ENCODE measurements at regions not wholly inside any gene's neighbourhood (a gene's known extent, or its start where the extent isn't known, plus 50 kb on each side); places are given as distances from the start of the nearest gene placed in this dataset.

- ATAC-seq (no peak), DNase-seq (ENCODE audit: missing footprints) (no peak)
- intact Hi-C loops (cut with DNase I): no loop called here
Measured at GRCh38 chr9:28774433-28775235, 1201.4 kb upstream of the C9orf72 start.

DNA sequence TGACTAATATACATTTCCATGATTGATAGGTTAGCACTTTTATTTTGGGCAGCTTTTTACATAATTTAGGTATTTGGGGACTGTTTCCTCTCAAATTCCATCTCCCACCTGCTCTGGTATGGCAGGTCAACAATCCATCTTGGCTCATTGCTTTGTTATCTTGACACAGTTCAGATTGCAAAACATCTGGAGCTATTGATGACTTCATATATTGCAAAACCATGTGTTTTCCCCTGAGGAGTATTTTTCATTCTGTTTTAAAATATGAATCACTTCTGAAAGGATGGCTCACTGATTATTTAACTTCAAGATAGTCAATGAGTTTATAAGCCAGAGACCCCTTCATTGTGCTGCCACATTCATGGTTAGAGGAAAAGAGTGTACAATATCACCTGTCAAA is 1206.0 kb upstream of the C9orf72 start:
- intact Hi-C loops (cut with DNase I): no loop called here
- ATAC-seq (no peak), DNase-seq (ENCODE audit: missing footprints) (no peak)

DNA sequence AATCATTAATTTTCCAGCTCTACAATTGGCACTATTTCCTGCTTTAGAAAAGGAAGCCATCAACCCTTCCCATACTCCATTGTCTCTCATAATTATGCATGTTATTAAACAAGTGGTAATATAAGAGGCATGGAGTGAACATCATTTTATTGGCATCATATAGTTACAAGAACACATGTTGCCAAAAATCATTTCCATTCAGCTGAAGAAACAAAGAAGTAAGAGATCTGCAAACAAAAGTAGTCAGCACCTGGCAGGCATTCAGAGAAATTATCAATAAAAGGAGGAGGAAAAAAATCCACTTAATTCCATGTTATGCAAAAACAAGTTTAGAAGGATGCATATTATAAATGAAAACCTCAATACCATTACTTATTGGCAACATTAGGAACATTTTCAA is 1208.2 kb upstream of the C9orf72 start:
- DNase-seq (ENCODE audit: missing footprints) (no peak), ATAC-seq (no peak)
- intact Hi-C loops (cut with DNase I): no loop called here

DNA sequence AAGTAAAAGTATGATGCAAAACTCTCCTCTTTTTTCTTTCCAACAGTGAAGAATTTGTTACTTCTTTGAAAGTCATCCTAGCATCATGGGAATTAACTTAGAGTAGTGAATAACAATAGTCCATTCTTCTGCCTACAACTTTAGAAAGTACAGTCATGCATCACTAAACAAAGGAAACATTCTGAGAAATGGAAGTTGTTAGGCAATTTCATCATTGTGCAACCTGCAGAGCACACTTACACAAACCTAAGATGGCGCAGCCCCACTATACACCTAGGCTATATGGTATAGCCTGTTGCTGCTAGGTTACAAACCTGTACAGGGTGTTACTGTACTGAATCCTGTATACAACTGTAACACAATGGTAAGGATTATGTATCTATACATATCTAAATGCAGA is 1209.3 kb upstream of the C9orf72 start:
- ATAC-seq: no peak
- intact Hi-C loops (cut with DNase I): no loop called here

DNA sequence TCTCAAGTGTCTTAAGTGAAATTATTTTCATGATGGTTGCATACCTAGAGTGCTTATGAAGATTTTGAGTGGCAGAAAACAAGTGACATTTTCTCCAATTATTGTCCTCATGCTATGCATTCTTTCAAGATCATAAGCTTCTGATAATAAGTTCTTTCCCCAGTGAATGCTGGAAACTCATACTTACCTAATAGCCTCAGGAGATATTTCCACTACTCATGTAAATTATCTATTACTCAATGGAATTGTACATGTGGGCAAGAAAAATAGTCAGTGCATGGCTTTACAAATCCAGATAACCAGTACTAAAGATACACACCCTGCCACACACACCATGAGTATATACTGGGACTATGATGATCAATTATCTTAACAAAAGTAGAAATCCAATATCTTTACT is 1219.4 kb upstream of the C9orf72 start:
- ATAC-seq (no peak), DNase-seq (ENCODE audit: missing footprints) (no peak)
- intact Hi-C loops (cut with DNase I): no loop called here

More for the DNA sequence above, 1209.3 kb upstream of the C9orf72 start:
- DNase-seq (ENCODE audit: missing footprints): no peak

GRCh38 chr9:28799876-28800275 is 1226.6 kb upstream of the C9orf72 start:
- ATAC-seq: no peak
- DNase-seq (ENCODE audit: missing footprints): no peak
- intact Hi-C loops (cut with DNase I): no loop called here

DNA sequence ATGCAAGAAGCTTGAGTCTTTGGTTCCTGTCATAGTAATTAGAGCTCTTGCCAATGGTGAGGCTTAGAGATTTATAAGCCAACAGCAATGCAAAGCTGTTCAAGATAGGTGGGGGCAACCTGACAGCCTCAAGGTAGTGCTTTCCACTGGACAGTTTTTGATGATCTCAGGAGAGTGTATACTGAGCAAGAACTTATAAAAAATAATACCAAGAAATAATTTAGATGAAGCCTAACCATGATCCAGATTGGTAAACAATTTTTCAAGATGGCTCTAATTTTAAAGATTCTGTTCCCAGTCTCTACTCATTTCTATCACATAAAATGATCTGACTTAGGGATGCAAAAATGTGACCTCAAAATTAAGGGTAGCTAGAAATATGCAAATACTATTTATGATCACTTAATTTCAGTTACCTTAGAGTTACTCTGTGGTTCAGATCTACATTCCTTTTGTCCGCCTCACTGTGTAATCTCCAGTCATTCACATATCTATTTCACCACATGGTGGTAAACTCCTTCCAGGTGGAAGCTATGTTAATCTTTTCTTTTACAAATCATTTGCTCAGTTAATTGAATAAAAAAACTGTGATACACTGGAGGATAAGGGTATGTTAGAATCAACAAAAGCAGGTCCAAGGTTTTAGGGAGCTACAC is 1228.0 kb upstream of the C9orf72 start:
- no peak for ATAC-seq
- intact Hi-C loops (cut with DNase I): no loop called here
- DNase-seq (ENCODE audit: missing footprints): no peak

GRCh38 chr9:28805197-28805596 is 1231.9 kb upstream of the C9orf72 start:
- DNase-seq (ENCODE audit: missing footprints) (no peak), ATAC-seq (no peak)
- intact Hi-C loops (cut with DNase I): no loop called here

DNA sequence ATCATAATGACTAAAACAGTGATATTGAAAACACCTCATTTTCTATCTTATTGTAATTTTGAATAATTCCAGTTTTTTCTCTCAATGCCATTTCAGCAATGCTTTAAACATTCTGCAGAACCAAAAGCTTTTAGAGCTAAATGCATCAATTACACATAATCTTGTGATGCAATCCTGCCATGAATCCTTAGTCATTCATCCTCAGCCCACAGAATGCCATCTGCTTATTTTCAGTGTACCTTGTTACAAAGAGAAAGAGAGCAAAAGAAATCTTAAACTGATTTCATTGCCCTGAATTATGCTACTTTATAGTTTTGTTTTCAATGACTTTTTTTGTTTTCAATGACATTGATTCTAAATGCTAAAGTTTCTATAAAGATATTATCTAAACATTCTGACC is 1234.8 kb upstream of the C9orf72 start:
- intact Hi-C loops (cut with DNase I): no loop called here
- DNase-seq (ENCODE audit: missing footprints) (no peak), ATAC-seq (no peak)

- intact Hi-C loops (cut with DNase I): no loop called here
- ATAC-seq (no peak), DNase-seq (ENCODE audit: missing footprints) (no peak)
Measured at GRCh38 chr9:28810388-28811075, 1237.3 kb upstream of the C9orf72 start.

GRCh38 chr9:28820741-28821140 is 1247.5 kb upstream of the C9orf72 start:
- DNase-seq (ENCODE audit: missing footprints) (no peak), ATAC-seq (no peak)
- intact Hi-C loops (cut with DNase I): no loop called here

- no peak for DNase-seq (ENCODE audit: missing footprints)
- ATAC-seq: no peak
- intact Hi-C loops (cut with DNase I): no loop called here
Measured at GRCh38 chr9:28821240-28821639, 1248.0 kb upstream of the C9orf72 start.

DNA sequence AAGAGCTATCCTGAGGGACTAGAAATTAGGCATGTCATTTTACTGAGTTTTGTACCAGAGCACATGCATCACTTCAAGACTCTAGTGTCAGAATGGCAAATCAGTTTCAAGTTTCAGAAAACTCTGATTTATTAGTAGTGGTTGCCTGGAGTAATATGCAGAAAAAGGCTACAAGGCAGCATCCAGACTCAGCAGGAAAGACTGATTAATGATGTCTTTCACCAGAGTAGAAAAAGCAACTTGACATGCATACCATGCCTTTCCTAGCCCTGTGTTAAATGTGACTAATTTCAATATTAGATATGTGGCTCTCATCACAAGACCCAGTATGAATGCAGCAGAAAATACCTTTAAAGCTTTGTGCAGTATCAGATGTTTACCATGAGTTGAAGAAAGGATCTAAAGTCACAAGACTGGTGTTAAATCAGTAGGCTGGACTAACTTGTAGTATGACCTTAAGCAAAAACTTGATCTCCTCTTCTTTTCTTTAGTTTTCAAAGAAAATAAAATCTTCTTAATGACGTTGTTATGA is 1251.2 kb upstream of the C9orf72 start:
- ATAC-seq: no peak
- intact Hi-C loops (cut with DNase I): no loop called here

DNA sequence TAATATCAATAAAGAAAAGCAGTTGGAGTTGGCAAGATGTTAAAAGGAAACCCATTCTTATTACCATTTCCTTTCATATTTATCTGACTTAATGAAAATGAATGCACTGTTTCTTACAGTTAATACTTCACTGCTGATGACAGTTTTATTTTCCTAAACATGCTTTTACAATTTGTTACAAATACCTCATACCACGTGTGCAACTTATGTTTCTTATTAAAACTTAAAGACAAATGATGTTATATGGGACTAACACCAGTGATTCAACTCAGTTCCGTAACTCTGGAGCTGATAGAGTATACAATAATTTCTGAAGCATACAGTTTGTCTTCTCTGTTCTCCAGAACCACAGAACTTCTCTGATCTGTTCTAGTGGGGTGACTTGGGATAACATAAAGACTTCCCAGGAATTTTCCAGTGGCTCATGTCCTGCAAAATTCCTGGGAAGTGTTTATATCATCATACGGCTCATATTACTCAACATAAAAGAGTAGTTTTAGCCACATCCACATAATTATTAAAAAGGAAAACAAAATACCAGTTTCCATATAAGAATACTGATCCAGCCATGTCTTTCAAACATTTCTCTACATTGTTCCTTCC is 1259.0 kb upstream of the C9orf72 start:
- intact Hi-C loops (cut with DNase I): no loop called here
- DNase-seq (ENCODE audit: missing footprints) (no peak), ATAC-seq (no peak)

More for the DNA sequence above, 1251.2 kb upstream of the C9orf72 start:
- no peak for DNase-seq (ENCODE audit: missing footprints)

- intact Hi-C loops (cut with DNase I): no loop called here
- DNase-seq (ENCODE audit: missing footprints) (no peak), ATAC-seq (no peak)
Measured at GRCh38 chr9:28834156-28834555, 1260.9 kb upstream of the C9orf72 start.

DNA sequence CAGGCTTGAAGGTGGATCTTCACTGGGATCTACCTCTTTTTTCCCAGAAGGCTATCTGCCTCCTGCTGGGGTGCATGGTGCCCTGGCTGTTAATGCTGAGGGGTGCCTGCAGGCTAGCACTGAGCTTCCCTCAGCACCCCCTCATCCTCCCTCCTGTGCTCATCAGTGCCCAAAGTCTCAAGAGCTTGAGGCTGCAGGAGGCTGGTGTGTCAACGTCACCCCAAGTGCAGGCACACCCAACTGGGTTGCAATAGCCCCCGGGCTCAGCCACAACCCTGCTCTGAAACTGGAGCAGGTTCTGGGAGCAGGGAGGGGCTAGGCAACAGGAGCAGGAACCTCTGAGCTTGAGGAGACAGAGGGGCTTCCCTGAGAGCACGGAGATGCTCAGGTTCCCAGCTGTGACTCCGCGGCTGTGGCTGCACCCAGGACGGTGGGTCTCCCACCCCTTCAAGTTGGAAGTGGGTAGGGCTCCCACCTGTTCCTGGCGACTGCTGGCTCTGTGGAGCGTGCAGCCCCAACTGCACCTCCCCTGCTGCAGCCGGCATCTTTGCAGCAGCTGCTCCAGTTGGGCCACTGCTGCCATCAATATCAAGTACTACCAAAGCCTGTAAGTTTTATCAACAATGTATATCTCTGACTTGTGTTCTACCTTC is 1266.6 kb upstream of the C9orf72 start:
- intact Hi-C loops (cut with DNase I): no loop called here
- DNase-seq (ENCODE audit: missing footprints): no peak
- ATAC-seq: no peak

DNA sequence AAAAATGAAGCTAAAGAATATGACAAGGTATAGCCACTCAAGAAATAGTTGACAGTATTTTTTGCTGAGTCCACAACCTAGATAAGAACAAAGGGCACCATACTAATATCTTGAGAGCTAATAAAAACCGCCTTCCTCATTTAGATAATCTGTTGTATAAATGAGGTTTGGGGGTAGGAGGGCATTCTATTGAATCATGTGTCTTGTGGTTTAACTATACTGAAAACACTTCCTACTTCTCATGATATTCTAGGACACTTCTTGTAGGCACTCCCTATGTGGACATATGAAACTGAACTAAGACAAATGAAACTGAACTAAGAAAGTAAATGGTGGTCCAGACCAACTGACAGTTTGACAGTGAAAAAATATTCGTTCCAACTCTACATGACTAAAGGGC is 1268.5 kb upstream of the C9orf72 start:
- DNase-seq (ENCODE audit: missing footprints): no peak
- no peak for ATAC-seq
- intact Hi-C loops (cut with DNase I): no loop called here

- intact Hi-C loops (cut with DNase I): no loop called here
- no peak for ATAC-seq
- no peak for DNase-seq (ENCODE audit: missing footprints)
Measured at GRCh38 chr9:28847331-28847730, 1274.0 kb upstream of the C9orf72 start.

- ATAC-seq (no peak), DNase-seq (ENCODE audit: missing footprints) (no peak)
- intact Hi-C loops (cut with DNase I): no loop called here
Measured at GRCh38 chr9:28848671-28849070, 1275.4 kb upstream of the C9orf72 start.

All from Right ventricle myocardium inferior (tissue), 1 donor.